ENCODE measurements at regions not wholly inside any gene's neighbourhood (a gene's known extent, or its start where the extent isn't known, plus 50 kb on each side); places are given as distances from the start of the nearest gene placed in this dataset.

DNA sequence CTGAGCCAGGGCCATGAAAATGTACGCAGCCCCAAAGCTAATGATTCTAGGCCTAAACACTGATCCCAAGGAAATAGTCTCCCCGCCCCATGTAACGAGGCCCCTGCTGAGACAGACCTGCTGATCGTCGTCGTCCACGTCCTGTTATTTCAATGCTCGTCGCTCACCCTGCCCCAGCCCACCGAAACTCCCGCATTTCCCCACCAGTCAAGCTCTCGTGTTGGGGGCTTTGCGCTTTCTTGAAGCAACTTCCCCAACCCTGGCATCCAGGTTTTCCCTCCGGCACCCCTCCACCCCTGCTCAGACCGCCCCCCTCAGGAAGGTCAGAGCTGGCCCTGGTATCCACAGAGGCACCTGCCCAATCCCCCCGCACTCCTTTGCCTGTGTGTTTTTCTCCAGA lies 58.8 kb upstream of the LINC01488 start:
- no peak for DNase-seq
- Mint-ChIP-seq H3K36me3 (no peaks in the 10 kb centered on the region), H3K4me3 (no peak overlapping the region), H3K9me3 (peaks cover 3 to 18% (median 12%) of the 10 kb centered on the region in 7 donors), H3K4me1 (no peaks in the 10 kb centered on the region), H3K27me3 (peaks cover 0 to 15% (median 0%) of the 10 kb centered on the region in 3 donors), H3K27ac (peak overlapping the region in 2 of 6 donors; percentile 10 to 78)
- no peak for ATAC-seq (ENCODE audit: low read depth in 2 of 2)

DNA sequence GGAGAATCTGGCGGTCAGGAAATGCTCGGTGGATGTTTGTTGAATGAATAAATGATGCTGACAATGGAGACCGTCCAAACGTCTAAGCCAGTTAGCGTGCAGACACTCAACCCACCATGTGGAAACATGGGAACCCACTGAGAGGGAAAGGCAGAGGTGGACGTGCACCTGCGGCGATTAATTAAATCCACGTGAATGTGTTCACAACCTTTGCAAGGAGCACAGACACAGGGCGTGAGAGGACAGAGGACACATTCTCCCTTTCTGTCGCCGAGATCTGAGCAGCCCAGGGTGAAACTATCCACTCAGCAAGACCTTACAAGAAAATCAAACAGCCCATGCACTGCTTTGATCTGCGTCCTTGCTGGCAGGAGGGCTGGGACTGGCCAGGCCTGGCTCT lies 58.3 kb upstream of the LINC01488 start:
- ATAC-seq (ENCODE audit: low read depth in 2 of 2) (no peak), DNase-seq (no peak)
- H3K9me3 Mint-ChIP-seq, result peaks cover 3 to 18% (median 12%) of the 10 kb centered on the region in 7 donors
- H3K4me3 Mint-ChIP-seq, result no peak overlapping the region
- peak overlapping the region in 1 of 6 donors; percentile 64 for H3K27ac Mint-ChIP-seq
- H3K27me3 Mint-ChIP-seq, result peaks cover 0 to 15% (median 0%) of the 10 kb centered on the region in 3 donors
- H3K4me1 Mint-ChIP-seq, result no peaks in the 10 kb centered on the region
- H3K36me3 Mint-ChIP-seq, result no peaks in the 10 kb centered on the region

DNA sequence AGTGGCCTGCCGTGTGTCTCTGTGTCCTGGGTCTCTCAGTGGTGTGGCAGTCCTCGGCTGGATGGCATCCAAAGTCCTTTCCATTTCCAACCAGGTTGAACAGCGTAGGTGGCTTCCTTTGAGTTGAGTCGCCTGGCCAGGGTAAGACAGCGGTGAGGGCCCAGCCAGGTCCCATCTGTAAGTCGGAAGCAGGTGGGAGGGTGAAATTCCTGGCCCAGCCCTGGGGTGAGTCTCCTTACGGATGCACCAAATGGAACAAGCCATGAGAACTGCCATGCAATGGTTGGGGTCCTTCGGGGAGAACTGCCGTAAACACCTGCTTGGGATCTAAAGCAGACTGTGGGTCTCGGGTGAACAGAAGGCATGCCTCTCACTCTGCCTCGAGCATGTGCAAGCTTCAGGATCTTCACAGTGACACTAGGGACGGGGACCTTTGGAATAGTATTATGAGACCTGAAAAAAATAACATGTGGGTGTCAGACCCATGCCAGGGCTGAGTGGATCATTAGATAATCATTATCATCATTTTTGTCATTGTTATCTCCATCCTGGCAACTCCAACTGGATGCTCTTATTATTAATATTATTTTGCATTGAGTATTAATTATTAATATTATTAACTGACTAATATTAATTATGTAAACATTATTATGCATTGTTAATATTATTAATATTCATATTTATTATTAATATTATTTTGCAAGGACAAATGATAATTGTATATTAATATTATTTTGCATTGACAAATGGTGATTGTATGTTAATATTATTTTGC lies 57.7 kb upstream of the LINC01488 start:
- H3K4me3 Mint-ChIP-seq, result no peak overlapping the region
- ATAC-seq (ENCODE audit: low read depth in 2 of 2) (no peak), DNase-seq (no peak)
- H3K36me3 Mint-ChIP-seq, result no peaks in the 10 kb centered on the region
- peaks cover 0 to 17% (median 0%) of the 10 kb centered on the region in 3 donors for H3K27me3 Mint-ChIP-seq
- no peaks in the 10 kb centered on the region for H3K4me1 Mint-ChIP-seq
- no peak overlapping the region for H3K27ac Mint-ChIP-seq
- H3K9me3 Mint-ChIP-seq, result peaks cover 3 to 18% (median 12%) of the 10 kb centered on the region in 7 donors

DNA sequence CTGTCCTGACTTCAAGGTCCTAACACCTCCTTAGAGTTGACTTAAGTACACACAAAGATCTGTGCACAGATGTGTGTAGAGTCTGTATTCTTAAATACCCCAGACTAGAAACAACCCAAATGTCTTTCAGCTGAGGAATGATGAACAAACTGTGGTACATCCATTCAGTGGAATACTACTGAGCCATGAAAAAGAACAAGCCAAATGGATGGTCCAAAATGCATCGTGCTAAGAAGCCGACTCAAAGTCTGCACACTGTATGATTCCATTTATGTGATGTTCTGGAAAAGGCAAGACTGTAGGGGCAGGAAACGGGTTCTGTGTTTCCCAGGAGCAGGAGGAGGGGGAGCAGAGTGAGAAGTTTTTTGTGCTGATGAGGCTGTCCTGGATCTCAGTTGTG lies 56.7 kb upstream of the LINC01488 start:
- Mint-ChIP-seq H3K4me3 (no peak overlapping the region), H3K36me3 (no peaks in the 10 kb centered on the region), H3K27me3 (peaks cover 0 to 24% (median 0%) of the 10 kb centered on the region in 3 donors), H3K27ac (no peak overlapping the region), H3K4me1 (no peaks in the 10 kb centered on the region), H3K9me3 (peaks cover 3 to 18% (median 12%) of the 10 kb centered on the region in 7 donors)
- no peak for ATAC-seq (ENCODE audit: low read depth in 2 of 2)
- DNase-seq, result no peak

DNA sequence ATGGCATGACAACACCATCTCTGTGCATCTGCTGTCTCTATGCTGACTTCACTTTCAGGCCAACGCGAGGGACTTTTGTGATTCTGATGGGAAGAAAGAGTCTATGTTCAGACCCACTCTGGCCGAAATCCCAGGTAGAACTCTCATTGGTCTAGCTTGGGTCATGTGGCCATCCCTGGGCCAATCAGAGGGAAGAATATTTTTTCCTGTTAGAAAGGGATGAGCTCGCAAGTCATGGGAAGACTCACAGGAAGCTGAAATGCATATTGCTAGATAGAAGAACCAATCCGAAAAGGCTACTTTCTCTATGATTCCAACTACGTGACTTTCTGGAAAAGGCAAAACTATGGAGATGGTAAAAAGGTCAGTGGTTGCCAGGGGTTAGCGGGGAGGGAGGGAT lies 56.0 kb upstream of the LINC01488 start:
- Mint-ChIP-seq H3K4me3 (no peak overlapping the region), H3K27ac (peak overlapping the region in 1 of 6 donors; percentile 32), H3K36me3 (no peaks in the 10 kb centered on the region), H3K27me3 (peaks cover 0 to 24% (median 0%) of the 10 kb centered on the region in 3 donors), H3K4me1 (no peaks in the 10 kb centered on the region), H3K9me3 (peaks cover 3 to 18% (median 12%) of the 10 kb centered on the region in 7 donors)
- DNase-seq, result no peak
- no peak for ATAC-seq (ENCODE audit: low read depth in 2 of 2)

DNA sequence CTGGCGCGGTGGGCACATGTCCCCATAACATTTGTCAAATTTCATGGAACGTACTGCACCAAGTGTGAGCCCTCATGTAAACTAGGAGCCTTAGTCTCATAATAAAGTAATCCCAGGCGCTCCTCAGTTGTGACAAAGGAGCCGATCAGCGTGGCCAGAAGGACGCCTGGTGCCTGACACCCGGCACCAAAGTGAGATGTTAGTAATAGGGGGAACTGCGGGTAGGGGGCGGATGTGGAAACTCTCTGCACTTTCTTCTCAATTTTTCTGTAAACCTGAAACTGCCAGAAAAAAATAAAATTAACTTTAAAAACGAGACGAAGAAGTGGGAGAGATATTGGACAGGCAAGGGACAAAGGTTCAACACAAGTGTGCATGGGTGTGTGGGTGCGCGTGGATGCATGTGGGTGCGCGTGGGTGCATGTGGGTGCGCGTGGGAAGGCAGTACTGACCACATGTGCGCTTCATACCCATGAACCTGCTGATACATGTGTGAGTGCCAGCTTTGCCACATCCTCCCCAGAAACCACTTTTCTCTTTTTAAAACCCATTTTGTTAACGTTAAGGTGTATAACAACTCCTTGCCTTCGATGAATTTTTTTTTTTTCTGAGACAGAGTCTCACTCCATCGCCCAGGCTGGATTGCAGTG lies 55.4 kb upstream of the LINC01488 start:
- H3K36me3 Mint-ChIP-seq, result no peaks in the 10 kb centered on the region
- peaks cover 3 to 18% (median 12%) of the 10 kb centered on the region in 7 donors for H3K9me3 Mint-ChIP-seq
- H3K4me3 Mint-ChIP-seq, result no peak overlapping the region
- no peaks in the 10 kb centered on the region for H3K4me1 Mint-ChIP-seq
- peak overlapping the region in 1 of 6 donors; percentile 51 for H3K27ac Mint-ChIP-seq
- peaks cover 0 to 24% (median under 1%) of the 10 kb centered on the region in 3 donors for H3K27me3 Mint-ChIP-seq
- ATAC-seq (ENCODE audit: low read depth in 2 of 2) (no peak), DNase-seq (no peak)

DNA sequence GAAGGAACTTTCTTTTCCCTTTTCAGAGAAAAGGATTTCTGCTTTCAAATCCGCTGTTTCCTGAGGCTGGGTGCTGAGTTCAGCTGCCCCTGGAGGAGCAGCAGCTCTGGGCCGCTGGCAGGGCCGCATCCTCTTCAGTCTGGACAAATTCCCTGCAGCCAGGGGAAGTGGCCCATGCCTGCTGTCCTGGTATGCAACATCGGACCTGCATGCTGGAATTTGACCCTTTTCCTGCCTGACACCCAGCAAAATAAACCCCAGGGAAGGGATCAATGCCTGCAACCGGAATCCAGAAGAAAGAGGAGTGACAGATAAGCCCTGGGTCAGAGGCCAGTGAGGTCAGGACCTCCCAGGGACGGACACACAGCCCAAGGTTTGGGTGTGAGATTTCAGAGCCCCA lies 54.1 kb upstream of the LINC01488 start:
- no peak for DNase-seq
- Mint-ChIP-seq H3K4me3 (no peak overlapping the region), H3K4me1 (no peaks in the 10 kb centered on the region)

DNA sequence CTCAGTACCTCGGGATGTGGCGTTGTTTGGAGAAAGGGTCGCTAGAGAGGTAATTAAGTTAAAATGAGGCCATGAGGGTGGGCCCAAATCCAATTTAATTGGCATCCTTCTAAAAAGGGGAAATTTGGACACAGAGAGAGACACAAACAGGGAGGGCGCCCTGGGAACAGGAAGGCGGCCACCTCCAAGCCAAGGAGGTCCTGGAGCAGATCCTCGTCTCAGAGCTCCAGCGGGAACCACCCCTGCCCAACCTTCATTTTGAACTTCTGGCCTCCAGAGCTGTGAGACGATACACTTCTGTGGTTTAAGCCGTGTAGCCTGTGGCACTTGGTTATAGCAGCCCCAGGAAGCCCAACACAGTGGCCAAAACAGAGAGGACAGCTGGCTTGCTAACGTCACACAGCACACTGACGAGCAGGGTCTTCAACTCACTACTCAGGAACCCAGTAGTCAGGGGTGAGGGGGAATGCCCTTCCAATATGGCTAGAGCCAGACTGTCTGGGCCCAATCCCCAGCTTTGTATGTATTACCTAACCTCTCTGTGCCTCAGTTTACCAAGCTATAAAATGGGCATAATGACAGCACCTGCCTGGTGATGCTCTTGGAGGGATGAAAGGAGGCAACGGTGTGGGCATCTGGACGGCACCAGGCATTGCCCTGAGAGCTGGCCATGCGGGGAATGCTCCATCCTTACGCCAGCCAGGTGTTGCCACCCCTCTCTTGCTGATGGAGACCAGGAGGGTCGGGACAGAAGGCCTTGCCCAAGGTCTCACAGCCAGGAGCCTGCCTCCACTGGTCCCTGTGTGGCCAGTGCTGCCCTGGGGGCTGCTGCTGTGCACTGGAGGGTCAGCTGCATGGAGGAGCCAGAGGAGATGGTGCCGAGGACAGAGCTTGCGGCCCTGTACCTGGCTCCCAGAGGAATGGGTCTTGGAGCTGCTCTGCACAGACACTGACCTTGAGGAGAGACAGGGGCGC lies 53.3 kb upstream of the LINC01488 start:
- peaks cover 3 to 18% (median 12%) of the 10 kb centered on the region in 7 donors for H3K9me3 Mint-ChIP-seq
- H3K36me3 Mint-ChIP-seq, result no peaks in the 10 kb centered on the region
- no peak overlapping the region for H3K27ac Mint-ChIP-seq
- H3K27me3 Mint-ChIP-seq, result peaks cover 0 to 31% (median 12%) of the 10 kb centered on the region in 3 donors
- H3K4me1 Mint-ChIP-seq, result no peaks in the 10 kb centered on the region
- no peak overlapping the region for H3K4me3 Mint-ChIP-seq
- DNase-seq (no peak), ATAC-seq (ENCODE audit: low read depth in 2 of 2) (no peak)

More for the DNA sequence above, 54.1 kb upstream of the LINC01488 start:
- peaks cover 0 to 29% (median 9%) of the 10 kb centered on the region in 3 donors for H3K27me3 Mint-ChIP-seq
- H3K36me3 Mint-ChIP-seq, result no peaks in the 10 kb centered on the region
- H3K27ac Mint-ChIP-seq, result no peak overlapping the region
- no peak for ATAC-seq (ENCODE audit: low read depth in 2 of 2)
- peaks cover 3 to 18% (median 12%) of the 10 kb centered on the region in 7 donors for H3K9me3 Mint-ChIP-seq

DNA sequence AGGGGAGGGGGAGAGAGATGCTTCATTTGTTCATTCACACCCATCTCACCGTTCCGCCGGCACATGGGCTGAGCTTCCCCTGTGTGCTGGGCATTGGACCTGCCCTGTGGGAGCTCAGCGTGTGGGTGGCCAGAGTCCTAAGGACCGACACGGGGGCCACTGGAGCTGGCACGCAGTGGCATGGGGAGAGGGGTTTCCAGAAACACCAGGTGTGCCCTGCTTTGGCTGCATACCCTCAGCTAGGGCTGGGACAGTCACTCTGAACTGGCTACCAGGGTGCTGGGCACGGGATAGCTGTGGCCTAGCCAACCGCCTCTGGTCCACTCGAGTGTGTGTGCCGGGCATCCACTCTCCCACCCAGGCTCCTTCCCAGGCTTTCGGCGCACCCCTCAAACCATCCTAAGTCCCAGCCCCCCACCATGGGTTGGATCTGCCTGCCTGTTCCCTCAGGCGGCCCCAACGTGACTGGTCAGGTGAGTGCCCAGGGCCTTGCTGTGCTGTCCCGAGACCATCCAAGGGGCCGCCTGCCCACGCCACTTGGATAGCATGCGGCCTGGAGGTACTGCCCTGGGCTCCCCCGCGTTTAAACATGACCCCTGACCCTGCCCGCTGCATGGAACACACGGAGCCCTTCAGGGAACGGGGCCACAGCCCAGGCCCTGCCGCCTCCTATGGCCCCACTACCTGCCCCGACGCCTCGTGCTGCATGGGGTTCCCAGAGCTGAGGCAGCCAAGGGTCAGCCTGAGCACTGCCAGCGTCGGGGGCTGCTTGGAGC lies 51.6 kb upstream of the LINC01488 start:
- DNase-seq (no peak), ATAC-seq (ENCODE audit: low read depth in 2 of 2) (no peak)
- H3K4me1 Mint-ChIP-seq, result peaks cover 0 to 2% (median 0%) of the 10 kb centered on the region in 3 donors
- H3K27ac Mint-ChIP-seq, result no peak overlapping the region
- H3K27me3 Mint-ChIP-seq, result peaks cover 0 to 44% (median 26%) of the 10 kb centered on the region in 3 donors
- H3K9me3 Mint-ChIP-seq, result peaks cover under 1 to 9% (median 5%) of the 10 kb centered on the region in 7 donors
- H3K36me3 Mint-ChIP-seq, result no peaks in the 10 kb centered on the region
- no peak overlapping the region for H3K4me3 Mint-ChIP-seq

DNA sequence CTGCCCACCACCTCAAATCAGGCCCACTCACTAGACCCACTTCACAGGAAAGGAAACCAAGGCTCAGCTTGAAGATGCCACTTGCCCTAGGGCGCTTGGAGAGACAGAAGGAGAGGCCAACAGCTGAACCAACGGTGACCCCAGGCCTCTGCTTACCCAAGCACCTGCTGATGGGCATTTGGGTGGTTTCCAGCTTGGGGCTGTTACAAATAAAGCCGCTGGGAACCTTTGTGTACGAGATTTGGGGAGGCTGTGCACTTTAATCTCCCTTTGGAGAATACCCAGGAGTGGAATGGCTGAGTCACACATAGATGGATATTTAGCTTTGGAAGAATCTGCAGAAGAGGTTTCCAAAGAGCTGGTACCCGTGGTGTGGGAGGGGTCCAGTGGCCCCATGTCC lies 50.9 kb upstream of the LINC01488 start:
- no peak for DNase-seq
- Mint-ChIP-seq H3K4me1 (peaks cover 0 to 2% (median 0%) of the 10 kb centered on the region in 3 donors), H3K27ac (no peak overlapping the region), H3K4me3 (no peak overlapping the region), H3K36me3 (no peaks in the 10 kb centered on the region), H3K27me3 (peaks cover 0 to 42% (median 29%) of the 10 kb centered on the region in 3 donors), H3K9me3 (peaks cover 0 to 2% (median under 1%) of the 10 kb centered on the region in 7 donors)
- no peak for ATAC-seq (ENCODE audit: low read depth in 2 of 2)

DNA sequence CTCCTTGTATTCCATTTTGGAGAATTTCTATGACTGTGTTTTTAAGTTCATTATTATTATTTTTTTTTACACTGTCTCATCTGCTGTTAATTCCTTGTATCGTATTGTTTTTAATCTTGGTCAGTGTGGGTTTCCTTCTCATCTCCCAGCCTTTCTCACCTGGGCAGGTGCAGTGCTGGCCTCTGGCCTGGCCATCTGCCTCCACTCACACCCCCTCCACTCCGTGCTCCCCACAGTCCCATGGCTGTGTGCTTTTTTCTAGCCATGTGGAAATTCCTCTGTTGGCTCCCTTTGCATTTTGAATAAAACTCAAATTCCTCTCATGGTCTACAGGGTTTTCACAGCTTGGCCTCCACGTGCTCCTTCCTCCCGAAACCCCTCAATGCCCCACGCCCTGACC lies 50.3 kb upstream of the LINC01488 start:
- Mint-ChIP-seq H3K4me1 (peaks cover 0 to 2% (median 2%) of the 10 kb centered on the region in 3 donors), H3K9me3 (no peaks in the 10 kb centered on the region), H3K27ac (no peak overlapping the region), H3K36me3 (no peaks in the 10 kb centered on the region), H3K4me3 (no peak overlapping the region), H3K27me3 (peaks cover 0 to 37% (median 29%) of the 10 kb centered on the region in 3 donors)
- DNase-seq (no peak), ATAC-seq (ENCODE audit: low read depth in 2 of 2) (no peak)

Measured in naive B cell (primary cell).